ENCODE measurements at regions not wholly inside any gene's neighbourhood (a gene's known extent, or its start where the extent isn't known, plus 50 kb on each side); places are given as distances from the start of the nearest gene placed in this dataset.

GRCh38 chr11:11076879-11077278 is 219.0 kb upstream of the ZBED5 start:
- no peak for DNase-seq

GRCh38 chr11:11076276-11076675 is 218.4 kb upstream of the ZBED5 start:
- peak in 1 of 3 experiments; percentile 7 for DNase-seq

- DNase-seq: no peak
Measured at GRCh38 chr11:11075515-11076171, 217.8 kb upstream of the ZBED5 start.

- peak in 2 of 3 experiments; percentile 8 to 19 for DNase-seq
Measured at GRCh38 chr11:11074686-11075335, 217.0 kb upstream of the ZBED5 start.

GRCh38 chr11:11073996-11074395 is 216.1 kb upstream of the ZBED5 start:
- no peak for DNase-seq

- DNase-seq: peak in 2 of 3 experiments; percentile 16 to 38
Measured at GRCh38 chr11:11072067-11072466, 214.2 kb upstream of the ZBED5 start.

- no peak for DNase-seq
Measured at GRCh38 chr11:11071486-11071885, 213.6 kb upstream of the ZBED5 start.

- no peak for DNase-seq
Measured at GRCh38 chr11:11070976-11071375, 213.1 kb upstream of the ZBED5 start.

- peak in 1 of 3 experiments; percentile 55 for DNase-seq
Measured at GRCh38 chr11:11069841-11070835, 212.3 kb upstream of the ZBED5 start.

GRCh38 chr11:11068113-11068512 is 210.3 kb upstream of the ZBED5 start:
- DNase-seq: no peak

- DNase-seq: no peak
Measured at GRCh38 chr11:11065396-11065795, 207.5 kb upstream of the ZBED5 start.

- DNase-seq: no peak
Measured at GRCh38 chr11:11057472-11057854, 199.6 kb upstream of the ZBED5 start.

GRCh38 chr11:11056749-11057471 is 199.1 kb upstream of the ZBED5 start:
- DNase-seq: no peak

- no peak for DNase-seq
Measured at GRCh38 chr11:11056316-11056715, 198.5 kb upstream of the ZBED5 start.

- no peak for DNase-seq
Measured at GRCh38 chr11:11047851-11048610, 190.2 kb upstream of the ZBED5 start.

GRCh38 chr11:11046781-11047180 is 188.9 kb upstream of the ZBED5 start:
- DNase-seq: no peak

GRCh38 chr11:11045156-11045930 is 187.5 kb upstream of the ZBED5 start:
- DNase-seq: no peak

- no peak for DNase-seq
Measured at GRCh38 chr11:11044137-11044855, 186.4 kb upstream of the ZBED5 start.

GRCh38 chr11:11043721-11044120 is 185.9 kb upstream of the ZBED5 start:
- DNase-seq: no peak

- DNase-seq: no peak
Measured at GRCh38 chr11:11039208-11039965, 181.5 kb upstream of the ZBED5 start.

Measured in NCI-H1417 (cell line).